ENCODE measurements at regions not wholly inside any gene's neighbourhood (a gene's known extent, or its start where the extent isn't known, plus 50 kb on each side); places are given as distances from the start of the nearest gene placed in this dataset.
A peak's percentile ranks its signal among the peaks of the same experiment; 100 is the strongest.
"Not testable (repeated sequence)": the region's sequence is repeated elsewhere in the genome, so short reads cannot be mapped to it uniquely, and the experiment has no call there.

DNA sequence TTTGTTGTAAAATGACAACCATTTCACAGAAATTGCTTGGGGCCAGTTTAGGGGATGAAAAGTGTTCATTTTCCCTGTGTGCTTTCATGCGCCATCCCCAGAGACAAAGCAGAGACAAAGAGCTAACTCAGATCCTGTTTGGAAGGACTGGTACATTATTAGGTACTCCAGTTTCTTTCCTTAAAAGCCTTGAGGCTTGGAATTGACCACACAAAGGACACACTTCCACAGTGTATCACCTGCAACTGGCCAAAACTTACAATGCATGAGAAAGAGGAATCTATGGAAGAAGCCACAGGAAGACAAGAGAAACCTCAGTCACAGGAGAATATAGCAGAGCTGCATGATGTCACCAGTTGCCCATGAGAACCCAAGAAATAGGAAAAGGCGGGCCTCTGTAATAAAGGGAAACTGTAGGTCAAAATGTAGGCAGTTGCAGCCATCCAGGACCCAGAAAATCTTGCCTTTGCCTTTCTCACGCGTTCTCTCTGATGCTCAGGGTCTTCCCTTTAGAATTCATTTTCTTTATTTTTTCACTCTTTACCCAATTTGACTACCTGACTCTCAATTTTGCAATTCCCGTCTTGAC lies 339.0 kb downstream of the RMST start:
- DNase-seq, result no peak

DNA sequence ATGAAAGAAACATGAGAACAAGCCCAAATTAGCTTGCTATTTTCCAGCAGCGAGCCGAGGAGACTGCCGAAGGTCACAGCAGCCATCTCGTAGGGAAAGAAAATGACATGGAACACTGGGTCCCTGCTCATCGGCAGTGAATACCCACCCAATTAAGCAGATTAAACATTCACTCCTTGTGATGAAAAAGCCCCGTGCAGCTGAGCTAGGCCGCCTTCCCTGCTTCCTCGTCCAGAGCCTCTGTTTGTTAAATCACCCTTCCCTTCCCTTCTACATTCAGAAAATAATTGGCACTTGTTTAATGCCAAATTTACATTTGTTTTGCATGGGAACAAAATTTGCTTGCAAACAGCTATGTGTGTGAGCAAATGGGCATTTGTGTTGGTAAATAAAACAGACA lies 342.5 kb downstream of the RMST start:
- DNase-seq, result no peak

DNA sequence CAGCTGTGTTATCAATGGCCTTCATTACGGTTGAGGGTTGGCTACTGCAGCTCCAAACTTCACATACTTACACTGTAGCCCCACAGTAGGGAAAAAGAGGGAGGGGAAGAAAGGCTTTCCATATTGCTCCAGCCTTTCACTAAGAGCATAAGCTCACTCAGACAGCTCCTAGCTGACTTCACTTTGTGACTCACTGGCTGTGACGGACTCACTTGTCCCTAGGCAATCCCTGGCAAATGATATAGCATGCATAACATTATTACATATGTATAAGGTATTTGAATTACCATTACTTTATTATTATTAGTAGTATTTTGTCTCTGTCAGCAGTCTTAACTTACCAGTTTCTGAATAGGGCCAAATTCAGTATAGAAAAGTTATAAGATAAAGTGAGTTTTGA lies 350.7 kb downstream of the RMST start:
- DNase-seq, result no peak

DNA sequence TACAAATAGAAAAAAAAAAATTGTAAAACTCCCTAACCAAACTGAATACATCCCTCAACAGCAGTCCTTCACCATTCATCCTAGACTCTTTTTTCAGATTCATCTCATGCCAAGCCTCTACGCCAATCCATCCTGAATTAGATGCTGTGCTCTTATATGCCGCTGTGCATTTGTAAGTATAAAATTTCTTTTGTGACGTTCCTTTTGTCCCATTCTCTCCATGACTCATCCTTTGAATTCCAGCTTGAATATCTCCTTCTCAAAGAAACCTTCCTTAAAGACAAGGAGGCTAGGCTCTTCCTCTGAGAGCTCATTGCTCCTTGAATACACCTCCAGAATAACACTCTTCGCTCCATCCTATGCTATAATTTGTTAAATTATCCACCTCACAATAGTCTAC lies 359.2 kb downstream of the RMST start:
- DNase-seq, result no peak

DNA sequence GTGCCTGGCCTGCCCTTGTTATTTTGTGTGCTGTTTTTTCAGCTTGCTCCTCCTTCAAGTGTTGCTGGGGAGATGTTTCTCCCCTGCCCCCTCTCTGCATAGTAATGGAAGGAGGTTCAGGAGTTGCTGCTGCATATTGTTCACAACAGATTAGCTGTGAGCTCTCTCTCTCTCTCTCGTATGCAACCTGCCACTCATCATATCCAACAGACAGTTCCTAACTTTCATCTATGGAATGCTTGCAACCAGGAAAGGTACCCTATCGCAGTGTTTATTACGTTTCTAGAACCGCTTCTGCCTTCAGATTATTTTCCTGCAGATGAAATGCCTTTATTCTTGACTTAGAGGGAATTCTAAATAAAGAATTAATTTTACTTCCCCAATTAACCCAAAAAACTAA lies 372.9 kb downstream of the RMST start:
- DNase-seq, result no peak

DNA sequence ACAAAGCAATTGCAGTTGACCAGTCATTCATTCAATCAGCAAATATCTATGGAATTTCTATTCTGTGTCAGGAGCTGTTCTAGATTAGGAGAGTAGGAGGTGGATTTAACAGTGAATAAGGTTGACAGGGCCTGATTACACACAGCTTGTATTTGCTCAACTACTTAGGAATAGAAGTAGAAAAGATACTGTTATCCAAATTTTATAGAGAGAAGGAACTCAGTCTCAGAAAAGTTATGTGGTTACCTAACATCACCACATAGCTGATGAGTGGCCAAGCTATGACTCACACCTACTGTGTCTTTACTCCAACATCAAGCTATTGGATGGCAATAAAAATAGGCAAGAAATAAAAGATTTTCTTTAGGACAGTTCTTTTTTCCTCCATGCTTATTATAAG lies 374.8 kb downstream of the RMST start:
- no peak for DNase-seq

DNA sequence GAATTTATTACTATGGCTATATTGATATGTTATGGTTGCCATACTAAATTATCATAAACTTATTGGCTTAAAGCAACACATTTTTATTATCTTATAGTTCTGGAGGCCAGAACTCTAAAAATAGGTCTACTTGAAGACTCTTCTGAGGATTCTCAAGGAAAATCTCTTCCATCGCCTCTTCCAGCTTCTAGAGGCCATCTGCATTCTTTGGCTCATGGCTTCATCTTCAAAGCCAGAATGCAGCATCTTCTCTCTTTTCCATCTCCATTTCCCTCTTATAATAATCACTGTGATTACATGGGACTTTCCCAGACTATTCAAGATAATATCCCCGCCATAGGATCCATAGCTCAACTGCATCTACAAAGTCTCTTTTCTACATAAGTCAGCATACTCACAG lies 385.4 kb downstream of the RMST start:
- DNase-seq, result no peak

DNA sequence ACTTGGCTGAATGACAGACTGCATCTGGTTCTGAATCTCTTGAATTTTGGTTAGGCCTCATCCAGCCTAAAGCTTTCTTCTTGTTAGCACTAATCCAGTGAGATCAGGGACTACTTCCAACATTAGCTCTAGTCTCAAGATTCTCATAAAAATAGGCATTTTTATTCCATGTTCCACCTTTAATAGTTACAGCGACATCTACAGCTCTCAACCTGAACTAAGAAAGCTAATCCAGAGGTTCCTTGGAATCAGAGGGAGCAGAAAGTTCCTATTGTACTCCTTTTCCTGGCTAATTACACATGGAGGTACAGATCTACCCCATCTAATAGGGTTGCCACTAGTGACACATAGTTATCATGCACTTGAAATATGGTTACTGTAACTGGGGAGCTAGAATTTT lies 391.9 kb downstream of the RMST start:
- no peak for DNase-seq

DNA sequence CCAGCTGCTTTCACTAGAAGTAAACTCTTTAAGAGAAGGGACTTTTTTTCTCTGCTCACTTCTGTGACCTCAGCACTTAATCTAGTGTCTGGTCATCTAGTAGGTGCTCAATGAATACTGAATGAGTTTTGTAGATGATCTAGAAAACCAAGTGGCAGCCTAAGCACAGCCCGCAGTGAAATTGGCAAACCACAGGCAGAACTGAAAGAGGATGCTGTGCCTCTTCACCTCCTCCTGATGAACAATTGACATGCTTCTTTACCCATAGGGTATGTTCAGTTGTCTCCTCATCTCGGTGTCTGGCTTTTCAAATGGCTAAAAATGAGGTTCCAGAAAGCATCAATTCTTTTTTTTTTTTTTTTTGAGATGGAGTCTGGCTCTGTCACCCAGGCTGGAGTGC lies 399.5 kb downstream of the RMST start:
- no peak for DNase-seq

DNA sequence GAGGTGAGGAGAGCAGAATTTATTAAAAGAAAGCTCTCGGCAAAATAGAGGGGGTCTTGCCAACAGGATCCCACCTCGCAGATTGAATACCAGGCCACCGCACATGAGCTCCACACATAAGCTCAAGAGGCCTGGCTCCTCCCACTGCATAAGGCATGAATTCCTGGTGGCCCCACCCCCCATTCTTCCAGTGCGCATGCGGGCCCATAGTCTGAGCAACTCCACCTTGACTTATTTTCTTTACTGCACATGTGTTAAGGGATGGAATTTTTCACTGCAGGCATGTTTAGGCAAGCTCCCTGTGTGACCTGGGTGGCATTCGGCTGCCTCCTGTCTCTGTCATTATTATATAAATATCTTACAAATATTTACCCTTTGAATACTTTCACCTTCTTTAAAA lies 412.5 kb downstream of the RMST start:
- DNase-seq, result no peak

DNA sequence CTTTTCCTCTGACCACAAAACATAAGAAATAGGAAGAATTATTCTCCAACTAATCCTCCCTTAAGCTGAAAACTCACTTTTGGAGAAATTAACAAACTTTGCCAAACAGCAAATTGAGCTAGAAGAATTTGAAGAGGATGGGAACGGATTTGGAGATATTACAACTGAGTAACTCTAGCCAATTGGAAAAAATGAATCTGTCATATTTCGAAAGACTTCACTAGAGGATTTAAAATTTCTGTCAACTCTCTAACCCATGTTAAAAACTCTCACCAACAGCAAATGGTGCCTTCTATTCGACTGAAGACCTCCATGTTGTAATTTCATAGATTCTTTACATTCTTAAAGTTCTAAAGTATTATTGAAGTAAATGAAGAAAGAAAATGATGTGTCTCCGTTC lies 414.2 kb downstream of the RMST start:
- no peak for DNase-seq

DNA sequence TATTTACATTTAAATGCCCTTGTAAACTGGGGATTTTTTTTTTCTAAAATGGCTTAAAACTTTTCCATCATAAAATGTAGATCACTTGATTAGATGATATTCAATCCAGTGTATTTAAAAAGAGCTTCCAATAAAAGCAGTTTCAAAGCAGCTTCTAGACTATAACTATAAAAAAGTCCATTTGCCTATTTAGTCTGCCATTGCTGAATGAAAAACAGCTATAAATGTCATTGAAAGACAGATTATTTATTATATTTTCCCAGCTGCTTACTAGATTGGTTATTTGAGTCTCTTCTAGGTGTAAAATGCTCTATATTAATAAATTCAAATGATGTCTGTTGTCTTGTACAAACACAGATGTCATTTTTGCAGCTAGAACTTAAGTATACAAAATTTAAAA lies 414.8 kb downstream of the RMST start:
- no peak for DNase-seq

DNA sequence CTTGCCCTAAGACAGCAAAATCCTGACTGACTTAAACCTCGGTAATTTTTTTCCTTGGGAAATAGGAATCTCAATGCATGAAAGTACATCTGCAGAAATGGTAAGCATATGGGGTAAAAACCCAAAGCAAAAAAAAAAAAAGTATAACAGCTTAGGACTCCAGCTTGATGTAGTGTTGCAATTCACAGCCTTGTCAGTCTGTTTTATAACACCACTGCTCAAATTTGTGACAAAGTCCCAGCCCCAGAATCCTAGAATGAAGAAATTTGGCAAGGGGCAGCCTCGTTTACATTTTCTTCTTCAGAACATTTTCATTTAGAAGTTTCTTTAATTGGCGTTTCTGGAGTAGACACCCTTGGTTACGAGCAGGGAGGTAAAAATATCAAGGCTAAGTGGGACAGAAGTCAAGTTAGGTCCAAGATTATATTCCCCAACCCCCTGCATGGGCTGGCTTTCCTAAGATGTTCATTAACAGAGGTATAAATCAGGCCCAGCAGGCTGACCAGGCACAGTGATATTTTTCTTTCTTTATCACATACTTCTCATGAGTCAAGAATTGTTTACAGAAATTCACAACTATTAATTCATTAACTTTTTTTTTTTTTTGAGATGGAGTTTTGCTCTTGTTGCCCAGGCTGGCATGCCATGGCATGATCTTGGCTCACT lies 424.0 kb downstream of the RMST start:
- DNase-seq, result no peak

DNA sequence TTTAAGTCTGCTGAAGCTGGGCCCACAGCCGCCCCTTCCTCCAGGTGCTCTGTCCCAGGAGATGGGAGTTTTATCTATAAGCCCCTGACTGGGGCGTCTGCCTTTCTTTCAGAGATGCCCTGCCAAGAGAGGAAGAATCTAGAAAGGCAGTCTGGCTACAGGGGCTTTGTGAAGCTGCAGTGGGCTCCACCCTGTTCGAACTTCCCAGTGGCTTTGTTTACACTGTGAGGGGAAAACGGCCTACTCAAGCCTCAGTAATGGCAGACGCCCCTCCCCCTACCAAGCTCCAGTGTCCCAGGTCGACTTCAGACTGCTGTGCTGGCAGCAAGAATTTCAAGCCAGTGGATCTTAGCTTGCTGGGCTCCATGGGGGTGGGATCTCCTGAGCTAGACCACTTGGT lies 435.3 kb downstream of the RMST start:
- DNase-seq, result not testable (repeated sequence)

DNA sequence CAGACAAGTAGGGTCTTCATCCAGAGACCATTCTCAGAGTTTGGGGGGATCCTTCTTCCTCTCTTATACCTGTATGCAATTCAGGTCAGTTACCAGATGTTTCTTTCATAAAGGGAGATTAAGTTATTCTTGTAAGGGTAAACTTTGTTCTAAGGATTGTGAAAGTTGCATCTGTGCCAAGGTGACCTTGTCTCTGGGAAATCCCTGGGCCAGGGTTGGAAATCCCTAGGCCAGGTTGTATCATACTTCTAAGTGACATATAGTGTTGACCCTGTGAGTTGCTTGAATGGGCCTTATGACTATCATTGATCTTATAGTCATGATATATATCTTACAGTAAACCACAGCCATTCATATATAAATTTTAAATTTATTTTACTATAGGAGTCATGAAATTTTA lies 436.9 kb downstream of the RMST start:
- DNase-seq, result no peak

DNA sequence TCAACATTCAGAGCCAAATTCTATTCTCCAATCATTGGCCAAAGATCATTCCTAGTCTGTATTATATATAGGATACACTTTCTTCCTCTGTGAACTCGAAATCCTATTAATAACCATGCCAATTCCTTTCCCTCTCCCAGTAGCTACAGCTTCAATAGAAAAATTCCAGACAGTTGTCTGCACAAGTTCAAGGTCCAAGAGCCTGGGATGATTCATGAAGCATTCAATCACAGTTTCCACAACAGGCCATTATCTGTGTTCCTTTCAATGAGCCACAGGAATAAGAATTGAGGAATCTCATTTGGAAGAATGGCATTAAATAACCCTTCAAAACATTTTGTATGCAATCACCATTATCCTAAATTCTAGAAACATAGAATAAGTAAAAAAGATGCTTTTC lies 437.4 kb downstream of the RMST start:
- no peak for DNase-seq

DNA sequence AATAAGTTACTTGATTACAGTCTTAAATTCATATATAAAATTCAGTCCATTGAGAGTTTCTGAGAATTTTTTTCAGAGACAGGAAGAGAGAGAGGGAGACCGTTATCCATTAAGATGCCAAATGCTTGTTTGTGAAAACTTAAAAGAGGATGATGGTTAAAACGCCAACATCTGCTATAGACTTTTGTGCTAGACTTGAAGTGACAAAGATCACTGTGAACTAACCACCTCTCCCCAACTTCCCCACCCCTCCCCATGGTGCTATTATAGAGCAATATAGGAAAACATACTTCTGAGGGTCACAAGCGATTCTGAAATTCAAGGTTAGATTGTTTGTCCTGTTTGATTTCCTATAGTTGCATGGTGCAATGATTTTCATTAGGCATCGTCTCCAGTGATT lies 440.8 kb downstream of the RMST start:
- DNase-seq, result no peak

DNA sequence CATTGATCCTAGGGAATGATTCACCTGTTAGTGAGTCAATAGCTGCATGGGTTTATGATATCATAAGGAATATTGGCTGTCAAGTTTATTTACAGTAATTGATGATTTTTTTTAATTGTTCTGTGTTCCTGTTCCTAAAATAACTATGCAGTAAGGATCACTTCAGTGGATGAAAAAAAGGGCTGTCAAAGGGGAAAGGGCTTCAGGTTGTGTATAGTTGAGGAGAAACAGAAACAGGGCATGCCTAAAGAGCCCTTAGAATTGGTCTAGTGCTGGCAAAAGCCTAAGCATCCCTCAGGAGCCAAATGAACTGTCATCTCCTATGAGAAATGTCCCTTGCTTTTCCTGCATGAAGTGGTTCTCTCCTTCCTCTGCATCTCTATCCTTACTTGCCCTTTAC lies 444.9 kb downstream of the RMST start:
- DNase-seq, result no peak

DNA sequence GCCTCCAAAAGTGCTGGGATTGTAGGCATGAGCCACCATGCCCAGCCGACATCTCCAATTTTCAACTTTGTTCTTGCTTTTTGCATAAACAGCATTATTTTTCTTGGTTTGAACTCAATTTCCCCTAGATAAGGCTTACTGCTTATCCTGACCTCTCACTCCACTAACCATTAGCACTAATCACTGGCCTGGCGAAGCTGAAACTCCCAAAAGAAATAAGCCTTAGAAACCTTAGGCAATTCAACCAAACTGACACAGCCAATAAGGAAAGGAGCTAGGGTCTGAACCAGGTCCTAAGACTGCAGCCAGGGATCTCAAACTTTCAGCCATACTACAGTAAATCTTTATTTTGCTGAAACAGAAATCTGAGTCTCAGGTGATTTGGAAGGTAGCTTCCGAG lies 448.0 kb downstream of the RMST start:
- no peak for DNase-seq

DNA sequence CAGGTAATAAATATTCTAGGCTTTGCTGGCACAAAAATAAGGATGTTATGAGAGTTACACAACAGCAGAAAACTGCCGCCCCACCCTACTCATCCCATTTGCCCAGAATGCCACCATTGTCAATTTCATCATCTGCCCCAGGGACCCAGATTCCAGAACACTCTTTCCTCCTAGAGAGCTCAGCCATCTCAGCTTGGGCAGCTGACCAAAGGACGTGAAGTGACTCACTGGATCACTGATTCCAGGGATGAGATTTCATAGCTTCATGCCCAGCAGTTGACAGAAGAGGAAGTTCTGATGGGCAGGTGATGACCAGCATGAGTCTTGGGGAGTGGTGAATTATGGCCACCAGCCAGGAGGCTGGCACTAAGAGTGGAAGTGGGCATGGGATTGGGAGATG lies 450.3 kb downstream of the RMST start:
- DNase-seq, result no peak

DNA sequence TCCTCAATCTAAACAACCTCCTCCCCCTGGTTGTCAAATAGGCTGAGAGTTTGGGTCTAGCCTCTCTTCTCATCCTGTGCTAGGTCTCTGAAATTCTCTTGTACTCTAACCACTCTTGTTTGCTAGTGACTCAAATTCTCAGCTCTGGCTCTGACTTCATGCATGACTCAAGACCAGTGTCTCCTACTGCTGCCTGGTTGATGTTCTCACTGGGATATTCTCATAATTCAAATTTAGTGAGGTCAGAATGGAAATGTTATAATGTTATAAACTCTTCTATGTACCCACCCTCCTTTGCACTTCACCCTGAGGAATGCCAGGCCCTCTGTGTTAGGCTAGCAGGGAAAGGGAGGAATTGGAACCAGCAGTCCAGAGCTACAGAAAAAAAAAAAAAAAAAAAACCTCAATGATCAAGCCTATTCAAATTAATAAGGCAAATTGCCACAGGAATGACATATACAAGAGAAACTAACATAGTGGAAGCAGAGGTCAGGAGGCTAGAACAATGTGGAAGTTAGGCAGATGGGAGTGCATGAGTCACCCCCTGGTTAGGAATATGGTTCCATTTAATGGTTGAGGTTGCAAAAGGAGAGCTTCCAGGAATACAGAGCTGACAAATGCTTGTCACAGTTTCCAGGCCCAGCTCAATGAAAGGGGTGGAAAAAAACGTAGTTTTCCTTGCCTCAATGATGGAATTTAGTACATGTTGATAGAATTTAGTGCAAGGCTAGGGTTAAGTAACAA lies 459.5 kb downstream of the RMST start:
- DNase-seq, result no peak

DNA sequence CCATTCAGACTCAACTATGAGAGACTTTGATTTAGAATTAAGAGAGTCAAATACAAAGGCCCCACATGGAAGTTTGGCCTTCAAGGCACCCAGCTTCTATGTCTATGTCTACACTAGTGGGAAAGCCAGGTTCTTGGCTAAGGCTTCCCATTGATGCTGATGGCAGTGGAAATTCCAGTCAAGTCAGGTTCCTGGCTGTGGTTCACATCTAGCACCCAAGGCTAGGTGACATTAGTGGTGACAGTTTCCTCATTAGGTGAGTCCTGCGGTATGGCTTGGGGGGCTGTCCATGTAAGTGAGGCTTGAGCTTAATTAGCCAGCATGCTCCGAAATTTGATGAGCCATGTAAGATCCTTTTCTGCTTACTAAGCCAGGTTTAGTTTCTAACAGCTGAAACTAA lies 460.9 kb downstream of the RMST start:
- peak; percentile 27 for DNase-seq

DNA sequence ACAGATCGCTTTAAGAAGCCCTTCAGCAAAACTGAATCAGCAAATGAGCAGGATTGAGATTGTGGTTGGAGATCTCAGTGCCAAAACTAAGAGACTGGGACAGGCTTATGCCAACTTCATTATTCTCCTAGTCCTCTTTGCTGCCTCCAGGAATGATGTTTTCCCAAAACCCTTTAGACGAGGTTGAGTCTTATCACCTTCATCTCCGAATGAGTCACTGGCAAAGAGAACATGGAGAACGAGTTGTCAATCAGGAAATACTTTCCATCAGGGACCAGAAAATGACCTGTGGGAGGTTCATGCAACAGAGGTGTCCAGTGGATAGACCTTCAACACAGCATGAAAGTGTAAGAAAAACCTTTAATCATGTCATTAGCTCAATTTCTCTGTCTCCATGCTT lies 461.5 kb downstream of the RMST start:
- no peak for DNase-seq

DNA sequence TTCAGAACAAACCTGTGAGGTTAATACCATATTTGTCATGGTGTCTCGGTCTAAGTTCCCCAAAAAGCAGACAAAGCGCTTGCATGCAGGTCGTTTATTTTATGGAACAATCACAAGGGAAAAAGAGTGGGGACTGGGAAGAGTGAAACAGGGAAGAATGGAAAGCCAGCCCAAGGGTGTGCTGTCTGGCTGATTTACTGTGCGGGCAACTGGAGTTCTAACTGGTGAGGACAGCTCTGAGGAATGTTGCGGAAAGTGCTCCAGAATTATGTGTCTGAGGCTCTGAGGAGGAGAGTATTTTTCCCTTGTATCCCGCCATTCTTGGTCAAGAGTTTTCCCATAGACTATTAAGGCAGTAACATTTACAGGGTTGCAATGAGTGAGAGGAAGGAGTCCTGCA lies 465.4 kb downstream of the RMST start:
- no peak for DNase-seq

DNA sequence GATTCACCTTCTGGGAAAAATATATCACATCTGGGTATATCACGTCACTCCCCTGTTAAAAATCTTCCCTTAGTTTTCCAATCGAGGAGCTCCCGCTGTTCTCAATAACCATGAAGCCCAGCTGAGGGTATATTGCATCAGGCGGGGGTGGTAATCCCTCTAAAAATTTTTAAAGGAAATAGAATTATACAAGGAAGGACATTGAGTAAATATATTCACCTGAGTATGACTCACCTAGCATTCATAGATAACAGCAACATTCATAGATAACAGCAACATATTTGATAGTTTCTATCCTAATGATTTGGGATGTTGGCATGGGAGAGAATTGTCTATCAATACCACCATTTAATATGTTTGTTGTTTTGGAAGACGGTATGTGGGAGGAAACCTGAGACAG lies 473.6 kb downstream of the RMST start:
- DNase-seq, result no peak
